ENCODE measurements at regions not wholly inside any gene's neighbourhood (a gene's known extent, or its start where the extent isn't known, plus 50 kb on each side); places are given as distances from the start of the nearest gene placed in this dataset.

GRCh38 chr1:57696904-57697303 lies 273.0 kb upstream of the DAB1 start:
- DNase-seq (ENCODE audit: extremely low read depth, low read depth), result no peak
- TF ChIP-seq CTCF (IDR thresholded peaks at IDR 0.05; ENCODE audit: low read depth, low read length, missing control alignments), result no peak
- no peak overlapping the region for H3K4me3 ChIP-seq (replicated peaks; ENCODE audit: low read depth, low read length)

- H3K4me3 ChIP-seq (replicated peaks; ENCODE audit: low read depth, low read length), result no peak overlapping the region
- TF ChIP-seq CTCF (IDR thresholded peaks at IDR 0.05; ENCODE audit: low read depth, low read length, missing control alignments), result no peak
Measured at GRCh38 chr1:57696043-57696442, 272.2 kb upstream of the DAB1 start.

GRCh38 chr1:57686306-57686705 lies 262.4 kb upstream of the DAB1 start:
- DNase-seq (ENCODE audit: extremely low read depth, low read depth), result no peak
- TF ChIP-seq CTCF (IDR thresholded peaks at IDR 0.05; ENCODE audit: low read depth, low read length, missing control alignments), result no peak

More at GRCh38 chr1:57696043-57696442, 272.2 kb upstream of the DAB1 start:
- no peak for DNase-seq (ENCODE audit: extremely low read depth, low read depth)

GRCh38 chr1:57683037-57683942 lies 259.4 kb upstream of the DAB1 start:
- DNase-seq (ENCODE audit: extremely low read depth, low read depth), result no peak
- TF ChIP-seq CTCF (IDR thresholded peaks at IDR 0.05; ENCODE audit: low read depth, low read length, missing control alignments), result no peak
- H3K4me3 ChIP-seq (replicated peaks; ENCODE audit: low read depth, low read length), result no peak overlapping the region

More at GRCh38 chr1:57686306-57686705, 262.4 kb upstream of the DAB1 start:
- H3K4me3 ChIP-seq (replicated peaks; ENCODE audit: low read depth, low read length), result no peak overlapping the region

- no peak overlapping the region for H3K4me3 ChIP-seq (replicated peaks; ENCODE audit: low read depth, low read length)
- no peak for TF ChIP-seq CTCF (IDR thresholded peaks at IDR 0.05; ENCODE audit: low read depth, low read length, missing control alignments)
- no peak for DNase-seq (ENCODE audit: extremely low read depth, low read depth)
Measured at GRCh38 chr1:57678138-57678537, 254.3 kb upstream of the DAB1 start.

GRCh38 chr1:57675776-57676175 lies 251.9 kb upstream of the DAB1 start:
- no peak for TF ChIP-seq CTCF (IDR thresholded peaks at IDR 0.05; ENCODE audit: low read depth, low read length, missing control alignments)
- DNase-seq (ENCODE audit: extremely low read depth, low read depth), result no peak
- H3K4me3 ChIP-seq (replicated peaks; ENCODE audit: low read depth, low read length), result no peak overlapping the region

Measured in HFF-Myc (cell line).